A673 (cell line): ENCODE measurements at regions not wholly inside any gene's neighbourhood (a gene's known extent, or its start where the extent isn't known, plus 50 kb on each side); places are given as distances from the start of the nearest gene placed in this dataset.
A peak's percentile ranks its signal among the peaks of the same experiment; 100 is the strongest.

Experiments
- BruUV-seq: library from RNA; stranded (reverse); fragments of 400-500 nt; replicated peaks from 2 replicates; lab custom pipeline; 2021; lab: Mats Ljungman, UMichigan
- CTCF ChIA-PET: fragments of 300-600 bp; sonication (Branson Sonifier 250); formaldehyde crosslinking; loops from one replicate; lab custom pipeline; 2022; ENCODE audit warnings: antibody characterized with exemption; lab: Charles Lee
- POLR2A ChIA-PET: fragments of 300-600 bp; sonication (Branson Sonifier 250); formaldehyde crosslinking; loops from one replicate; lab custom pipeline; 2022; ENCODE audit warnings: antibody characterized with exemption; ENCODE audit not compliant: low non-redundant PET; lab: Charles Lee
- DNase-seq: peaks from one replicate; pipeline ENCODE4 v3.0.0-alpha.2; 2015; ENCODE audit warnings: low spot score
- H3K27ac ChIP-seq: fragments of 200-600 bp; sonication (generic); 2 replicates; pipeline ENCODE4 v1.5.1; 2016; ENCODE audit warnings: mixed run types, low read depth, mild to moderate bottlenecking, mixed read lengths, antibody characterized with exemption, low read length; ENCODE audit not compliant: poor library complexity, severe bottlenecking
- H3K27me3 ChIP-seq: fragments of 200-600 bp; sonication (generic); replicated peaks from 2 replicates; pipeline ENCODE4 v1.6.1; 2017; ENCODE audit warnings: mixed run types, low read depth, mild to moderate bottlenecking, mixed read lengths, antibody characterized with exemption, low read length; ENCODE audit not compliant: insufficient read depth, poor library complexity
- H3K36me3 ChIP-seq: fragments of 200-600 bp; sonication (generic); 2 replicates; pipeline ENCODE4 v1.6.1; 2016; ENCODE audit warnings: mixed run types, mild to moderate bottlenecking, mixed read lengths, antibody characterized with exemption, low read length; ENCODE audit not compliant: insufficient read depth, poor library complexity, severe bottlenecking
- H3K4me1 ChIP-seq: fragments of 200-600 bp; sonication (generic); 2 replicates; pipeline ENCODE4 v1.6.1; 2017; ENCODE audit warnings: mixed run types, mild to moderate bottlenecking, mixed read lengths, antibody characterized with exemption, low read length; ENCODE audit not compliant: insufficient read depth, poor library complexity, severe bottlenecking
- H3K4me3 ChIP-seq: fragments of 200-600 bp; sonication (generic); 2 replicates; pipeline ENCODE4 v1.5.1; 2016; ENCODE audit warnings: low read depth, mixed run types, mild to moderate bottlenecking, mixed read lengths, low read length; ENCODE audit not compliant: poor library complexity, severe bottlenecking
- H3K9me3 ChIP-seq: fragments of 200-600 bp; sonication (generic); 2 replicates; pipeline ENCODE4 v1.6.1; 2016; ENCODE audit warnings: mixed run types, low read depth, mild to moderate bottlenecking, mixed read lengths, antibody characterized with exemption, low read length; ENCODE audit not compliant: poor library complexity, severe bottlenecking
- EZH2 ChIP-seq: fragments of 200-600 bp; sonication (generic); IDR thresholded peaks from 2 replicates; pipeline ENCODE4 v1.6.1; 2017; ENCODE audit warnings: borderline replicate concordance, low read depth, mild to moderate bottlenecking, mixed read lengths, antibody characterized with exemption, low read length; ENCODE audit not compliant: poor library complexity, severe bottlenecking
- intact Hi-C: fragments of 100-400 bp; cut with micrococcal nuclease; formaldehyde crosslinking; loops from one replicate; pipeline ENCODE4 v1.10.0; 2022; ENCODE audit not compliant: unreplicated experiment
- TF ChIP-seq, protein P1 (sequence below): fragments of 300-800, 200-600 bp; sonication (generic); conservative IDR thresholded peaks from 2 replicates; pipeline ENCODE4 v1.5.1; 2017; ENCODE audit warnings: low read depth, mild to moderate bottlenecking, antibody characterized with exemption, low read length, moderate library complexity, mixed read lengths

DNA sequence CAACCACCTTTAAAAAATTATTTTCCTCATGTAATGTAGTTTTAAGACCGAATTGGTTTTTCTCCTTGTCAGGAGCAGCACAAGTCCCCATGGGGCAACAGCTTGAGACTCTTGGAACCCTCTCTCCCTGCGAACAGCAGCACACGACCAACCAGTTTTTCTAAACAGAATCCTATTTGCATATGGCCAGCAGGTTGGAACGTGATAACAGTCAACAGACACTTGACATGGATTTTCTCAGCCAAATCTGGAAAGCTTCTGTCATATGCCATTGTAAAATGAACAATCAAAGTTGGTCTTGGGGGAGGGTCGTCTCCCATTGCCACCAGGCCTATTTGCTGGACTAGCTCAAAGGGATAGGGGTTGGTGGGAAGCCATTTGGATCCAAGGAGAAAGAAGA is 1915.0 kb upstream of the FLRT2 start:
- ChIA-PET POLR2A (no interaction called here), CTCF (no interaction called here)
- no peaks in the 10 kb centered on the region for H3K36me3 ChIP-seq
- no peak for DNase-seq
- no TSS peak for BruUV-seq
- TF ChIP-seq, protein P1, sequence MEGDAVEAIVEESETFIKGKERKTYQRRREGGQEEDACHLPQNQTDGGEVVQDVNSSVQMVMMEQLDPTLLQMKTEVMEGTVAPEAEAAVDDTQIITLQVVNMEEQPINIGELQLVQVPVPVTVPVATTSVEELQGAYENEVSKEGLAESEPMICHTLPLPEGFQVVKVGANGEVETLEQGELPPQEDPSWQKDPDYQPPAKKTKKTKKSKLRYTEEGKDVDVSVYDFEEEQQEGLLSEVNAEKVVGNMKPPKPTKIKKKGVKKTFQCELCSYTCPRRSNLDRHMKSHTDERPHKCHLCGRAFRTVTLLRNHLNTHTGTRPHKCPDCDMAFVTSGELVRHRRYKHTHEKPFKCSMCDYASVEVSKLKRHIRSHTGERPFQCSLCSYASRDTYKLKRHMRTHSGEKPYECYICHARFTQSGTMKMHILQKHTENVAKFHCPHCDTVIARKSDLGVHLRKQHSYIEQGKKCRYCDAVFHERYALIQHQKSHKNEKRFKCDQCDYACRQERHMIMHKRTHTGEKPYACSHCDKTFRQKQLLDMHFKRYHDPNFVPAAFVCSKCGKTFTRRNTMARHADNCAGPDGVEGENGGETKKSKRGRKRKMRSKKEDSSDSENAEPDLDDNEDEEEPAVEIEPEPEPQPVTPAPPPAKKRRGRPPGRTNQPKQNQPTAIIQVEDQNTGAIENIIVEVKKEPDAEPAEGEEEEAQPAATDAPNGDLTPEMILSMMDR, result no peak
- no peak for TF ChIP-seq EZH2
- H3K4me3 ChIP-seq, result no peak overlapping the region
- no peaks in the 10 kb centered on the region for H3K9me3 ChIP-seq
- no peaks in the 10 kb centered on the region for H3K4me1 ChIP-seq
- H3K27ac ChIP-seq, result no peak overlapping the region
- H3K27me3 ChIP-seq, result no peaks in the 10 kb centered on the region
- intact Hi-C loops, result no loop called here

DNA sequence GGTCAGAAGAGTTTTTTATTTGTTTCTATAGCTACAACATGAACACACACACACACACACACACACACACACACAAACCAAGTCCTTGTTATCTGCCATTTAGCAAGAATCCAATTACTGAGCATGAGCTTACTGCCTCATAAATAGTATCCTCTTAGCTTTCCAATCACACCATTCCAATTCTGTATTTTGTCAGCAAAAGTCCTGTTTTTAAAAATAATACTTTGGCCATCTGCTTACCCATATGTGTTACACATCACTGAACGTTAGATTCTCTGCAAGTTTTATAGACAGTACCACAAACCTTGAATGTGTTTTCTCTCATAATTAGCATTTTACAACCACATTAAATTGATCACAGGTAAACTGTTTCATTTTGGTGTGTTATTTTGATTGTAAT is 1905.4 kb upstream of the FLRT2 start:
- no peaks in the 10 kb centered on the region for H3K9me3 ChIP-seq
- TF ChIP-seq, protein P1, result no peak
- no peak for TF ChIP-seq EZH2
- BruUV-seq, result no TSS peak
- H3K36me3 ChIP-seq, result no peaks in the 10 kb centered on the region
- no peak overlapping the region for H3K27ac ChIP-seq
- ChIA-PET POLR2A (no interaction called here), CTCF (no interaction called here)
- no peaks in the 10 kb centered on the region for H3K27me3 ChIP-seq
- H3K4me1 ChIP-seq, result peaks cover 10% of the 10 kb centered on the region
- H3K4me3 ChIP-seq, result no peak overlapping the region
- intact Hi-C loops, result no loop called here
- no peak for DNase-seq

DNA sequence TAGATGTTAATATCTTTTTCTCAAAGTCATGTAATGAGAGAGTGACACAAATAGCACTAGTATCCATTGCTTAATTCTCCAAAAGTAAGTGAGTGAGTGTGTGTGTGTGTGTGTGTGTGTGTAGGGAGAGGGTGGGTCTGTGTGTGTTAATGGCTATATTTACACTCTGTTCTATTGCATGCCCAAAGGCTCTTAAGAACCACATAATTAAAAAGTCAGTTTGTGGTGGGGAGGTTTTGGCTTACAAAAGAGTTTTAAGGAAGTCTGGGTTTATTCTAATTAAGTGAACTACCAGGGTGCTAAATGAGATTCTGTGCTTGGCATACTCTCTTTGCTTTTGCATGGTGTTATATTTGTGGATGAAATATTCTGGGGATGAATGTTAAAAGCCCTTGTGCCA is 1897.6 kb upstream of the FLRT2 start:
- Histone ChIP-seq H3K27ac (no peak overlapping the region), H3K27me3 (no peaks in the 10 kb centered on the region), H3K4me1 (peaks cover 6% of the 10 kb centered on the region), H3K4me3 (no peak overlapping the region), H3K36me3 (no peaks in the 10 kb centered on the region), H3K9me3 (no peaks in the 10 kb centered on the region)
- BruUV-seq, result no TSS peak
- intact Hi-C loops, result no loop called here
- TF ChIP-seq EZH2, result no peak
- TF ChIP-seq, protein P1, result no peak
- ChIA-PET POLR2A (no interaction called here), CTCF (no interaction called here)
- DNase-seq, result peak; percentile 33
